Heart left ventricle (tissue), 16 donors: ENCODE measurements at regions not wholly inside any gene's neighbourhood (a gene's known extent, or its start where the extent isn't known, plus 50 kb on each side); places are given as distances from the start of the nearest gene placed in this dataset.

ENCODE experiments used
- ATAC-seq, 4 donors: fragments of 200-7000 bp; cut with Tn5 transposase; one replicate each; pipeline ENCODE4 v1.9.1; 2020 to 2022; ENCODE audit warnings: moderate library complexity in 4 of 4, mild to moderate bottlenecking in 3 of 4, moderate number of reproducible peaks in 1 of 4
- DNase-seq, 5 donors: peaks; one replicate each; pipeline ENCODE4 v3.0.0-alpha.2; 2020
- H3K27ac ChIP-seq, 12 donors: fragments of 200-600 bp; sonication (generic) in 4 of 12; one replicate each; pipeline versions ENCODE4 v1.5.0 to v1.8.0; 2016 to 2022; ENCODE audit warnings: mild to moderate bottlenecking in 2 of 12
- H3K27me3 ChIP-seq, 9 donors: fragments of 200-600 bp; sonication (generic) in 2 of 9; one replicate each; pipeline versions ENCODE4 v1.5.1 to v1.8.0; 2016 to 2022; ENCODE audit warnings: mild to moderate bottlenecking in 3 of 9
- H3K36me3 ChIP-seq, 9 donors: fragments of 200-600 bp; sonication (generic) in 2 of 9; one replicate each; pipeline versions ENCODE4 v1.5.0 to v1.8.0; 2018 to 2022; ENCODE audit warnings: mild to moderate bottlenecking in 2 of 9
- H3K4me1 ChIP-seq, 12 donors: fragments of 200-600 bp; sonication (generic) in 4 of 12; one replicate each; pipeline versions ENCODE4 v1.5.0 to v1.8.0; 2016 to 2022; ENCODE audit warnings: mild to moderate bottlenecking in 3 of 12
- H3K4me3 ChIP-seq, 12 donors: fragments of 200-600 bp; sonication (generic) in 4 of 12; one replicate each; pipeline versions ENCODE4 v1.5.0 to v1.8.0; 2017 to 2022; ENCODE audit warnings: mild to moderate bottlenecking in 9 of 12, moderate library complexity in 4 of 12
- H3K9me3 ChIP-seq, 12 donors: fragments of 200-600 bp; sonication (generic) in 4 of 12; one replicate each; pipeline versions ENCODE4 v1.5.0 to v1.8.0; 2016 to 2022; ENCODE audit warnings: mild to moderate bottlenecking in 1 of 12
- CTCF ChIP-seq, 12 donors: fragments of 200-600 bp; sonication (generic) in 4 of 12; IDR thresholded peaks; one replicate each; pipeline versions ENCODE4 v1.5.0 to v1.8.0; 2018 to 2022; ENCODE audit warnings: antibody characterized with exemption in 12 of 12, mild to moderate bottlenecking in 5 of 12
- POLR2A ChIP-seq, 2 donors: fragments of 450-650 bp; IDR thresholded peaks; one replicate each; pipeline ENCODE4 v1.6.1; 2017; ENCODE audit warnings: antibody characterized with exemption in 2 of 2, mild to moderate bottlenecking in 2 of 2, moderate library complexity in 2 of 2
- WGBS, 4 donors: extraction: QIAGEN DNeasy Blood & Tissue Kit in 2 of 4; methylation state at CpG; one replicate each; pipeline versions ENCODE4 v1.1.5 to v1.1.7; 2013 to 2018; 5-methylcytosine and 5-hydroxymethylcytosine counted together
- intact Hi-C, 10 donors: fragments of 100-400 bp; cut with DNase I; formaldehyde crosslinking; loops; one replicate each; pipeline versions ENCODE4 v1.11.1 to v1.14.2; 2022
- donor health status: ischemic (EF 13 %, LVEDD 7.1; RV severe dilation, severe dysfunction).
- donor health status: healthy with polysubstance abuse.
- donor health status: DM: no; HTN: yes; CAD: no.
- donor health status: DM: no; HTN: no; CAD: no.
- donor health status: ischemic (EF 25% LVEDD 6.9; RV normal size, moderate dysfunction).
- donor health status: ischemic (EF 25% LVEDD 5.7; RV mildly dilated, moderate dysfunction).
- donor health status: healthy.
- donor health status: DM: yes; HTN: yes; CAD: no.
- donor health status: ischemic (EF 35%, LVEDD 5.7; RV mildly dilated, moderate dysfunction).
- donor health status: nonischemic (EF 11% LVEDD 7.7; RV severe dilation, severe dysfunction).
- donor health status: DM: yes; HTN: yes; CAD: no.
- donor health status: PGD.
- donor health status: ischemic (EF 29% LVEDD 5.4; RV normal size, mild dysfunction).
- donor health status: nonischemic (EF 23%, LVEDD 6.1; RV moderate dilation, normal function).

GRCh38 chr16:59220011-59220410, 485.9 kb upstream of the GOT2 start:
- TF ChIP-seq CTCF (IDR thresholded peaks at IDR 0.05) (no peak), POLR2A (IDR thresholded peaks at IDR 0.05) (no peak)
- ATAC-seq (no peak), DNase-seq (no peak)
- H3K27me3 ChIP-seq: no peaks in the 10 kb centered on the region
- H3K27ac ChIP-seq: no peak overlapping the region
- WGBS, 4 donors: 42 to 67% (median 54%) methylated on average over 1 of the region's 1 CpG
- no peaks in the 10 kb centered on the region for H3K36me3 ChIP-seq
- H3K4me3 ChIP-seq: no peak overlapping the region
- intact Hi-C loops: no loop called here
- H3K4me1 ChIP-seq: no peaks in the 10 kb centered on the region
- peaks cover 0 to 4% (median 0%) of the 10 kb centered on the region in 12 donors for H3K9me3 ChIP-seq

GRCh38 chr16:59216291-59216690, 482.2 kb upstream of the GOT2 start:
- DNase-seq (no peak), ATAC-seq (no peak)
- WGBS, 4 donors: 70 to 82% (median 81%) methylated on average over 3 of the region's 3 CpGs
- TF ChIP-seq POLR2A (IDR thresholded peaks at IDR 0.05): no peak
- TF ChIP-seq CTCF (IDR thresholded peaks at IDR 0.05): no peak
- Histone ChIP-seq H3K4me3 (no peak overlapping the region), H3K4me1 (peaks cover 0 to 6% (median 2%) of the 10 kb centered on the region in 12 donors), H3K36me3 (no peaks in the 10 kb centered on the region), H3K27ac (no peak overlapping the region), H3K27me3 (no peaks in the 10 kb centered on the region), H3K9me3 (peaks cover 0 to 4% (median 0%) of the 10 kb centered on the region in 12 donors)
- intact Hi-C loops: no loop called here

GRCh38 chr16:59214455-59214854, 480.3 kb upstream of the GOT2 start:
- DNase-seq (no peak), ATAC-seq (no peak)
- Histone ChIP-seq H3K27me3 (no peaks in the 10 kb centered on the region), H3K9me3 (peaks cover 0 to 4% (median 0%) of the 10 kb centered on the region in 12 donors), H3K4me1 (peaks cover 0 to 18% (median 9%) of the 10 kb centered on the region in 12 donors), H3K27ac (no peak overlapping the region), H3K36me3 (no peaks in the 10 kb centered on the region), H3K4me3 (no peak overlapping the region)
- TF ChIP-seq CTCF (IDR thresholded peaks at IDR 0.05): no peak
- TF ChIP-seq POLR2A (IDR thresholded peaks at IDR 0.05): no peak
- WGBS, 4 donors: 15 to 70% (median 43%) methylated on average over 2 of the region's 2 CpGs
- intact Hi-C loops: no loop called here

GRCh38 chr16:59213952-59214351, 479.8 kb upstream of the GOT2 start:
- TF ChIP-seq POLR2A (IDR thresholded peaks at IDR 0.05) (no peak), CTCF (IDR thresholded peaks at IDR 0.05) (no peak)
- intact Hi-C loops: no loop called here
- H3K4me1 ChIP-seq: peaks cover 0 to 18% (median 9%) of the 10 kb centered on the region in 12 donors
- H3K9me3 ChIP-seq: peaks cover 0 to 4% (median 0%) of the 10 kb centered on the region in 12 donors
- H3K36me3 ChIP-seq: no peaks in the 10 kb centered on the region
- H3K27me3 ChIP-seq: no peaks in the 10 kb centered on the region
- DNase-seq (no peak), ATAC-seq (no peak)
- 57 to 84% (median 68%) methylated on average over 1 of the region's 1 CpG for WGBS, 4 donors
- H3K27ac ChIP-seq: no peak overlapping the region
- H3K4me3 ChIP-seq: no peak overlapping the region
